ENCODE measurements at regions not wholly inside any gene's neighbourhood (a gene's known extent, or its start where the extent isn't known, plus 50 kb on each side); places are given as distances from the start of the nearest gene placed in this dataset.

DNA sequence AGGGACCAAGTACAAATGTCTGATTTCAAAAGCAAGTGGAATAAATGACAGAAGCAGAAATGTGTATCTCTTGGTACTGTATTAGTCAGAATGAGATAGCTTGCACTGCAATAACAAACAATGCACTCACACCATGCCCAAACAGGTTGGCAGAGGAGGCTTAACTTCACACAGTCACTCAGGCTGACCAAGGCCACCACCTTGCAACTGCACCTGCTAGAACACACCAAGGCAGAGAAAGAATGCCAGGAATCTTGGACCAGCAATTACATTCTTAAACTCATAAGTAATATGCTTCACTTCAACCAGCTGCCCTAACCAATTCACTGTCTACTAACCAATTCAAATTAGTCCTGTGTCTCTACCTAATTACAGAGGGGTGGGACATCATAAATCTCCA lies 378.3 kb downstream of the BCL11B start:
- Histone ChIP-seq H3K36me3 (ENCODE audit: control insufficient read depth, insufficient read depth, low read length) (no peaks in the 10 kb centered on the region), H3K4me1 (ENCODE audit: control insufficient read depth, insufficient read depth, low read length) (no peaks in the 10 kb centered on the region), H3K9me3 (ENCODE audit: control insufficient read depth, insufficient read depth, low read length) (no peaks in the 10 kb centered on the region), H3K27ac (ENCODE audit: low read length) (no peak overlapping the region), H3K4me3 (ENCODE audit: low read length) (no peak overlapping the region), H3K27me3 (ENCODE audit: control insufficient read depth, insufficient read depth, low read length) (no peaks in the 10 kb centered on the region)
- Mint-ChIP-seq H3K4me1 (no peaks in the 10 kb centered on the region), H3K27ac (no peak overlapping the region), H3K36me3 (no peaks in the 10 kb centered on the region), H3K27me3 (ENCODE audit: low read depth in 2 of 2) (peaks cover 0 to 19% of the 10 kb centered on the region in 2 donors), H3K9me3 (no peaks in the 10 kb centered on the region), H3K4me3 (no peak overlapping the region)
- TF ChIP-seq, protein P1, sequence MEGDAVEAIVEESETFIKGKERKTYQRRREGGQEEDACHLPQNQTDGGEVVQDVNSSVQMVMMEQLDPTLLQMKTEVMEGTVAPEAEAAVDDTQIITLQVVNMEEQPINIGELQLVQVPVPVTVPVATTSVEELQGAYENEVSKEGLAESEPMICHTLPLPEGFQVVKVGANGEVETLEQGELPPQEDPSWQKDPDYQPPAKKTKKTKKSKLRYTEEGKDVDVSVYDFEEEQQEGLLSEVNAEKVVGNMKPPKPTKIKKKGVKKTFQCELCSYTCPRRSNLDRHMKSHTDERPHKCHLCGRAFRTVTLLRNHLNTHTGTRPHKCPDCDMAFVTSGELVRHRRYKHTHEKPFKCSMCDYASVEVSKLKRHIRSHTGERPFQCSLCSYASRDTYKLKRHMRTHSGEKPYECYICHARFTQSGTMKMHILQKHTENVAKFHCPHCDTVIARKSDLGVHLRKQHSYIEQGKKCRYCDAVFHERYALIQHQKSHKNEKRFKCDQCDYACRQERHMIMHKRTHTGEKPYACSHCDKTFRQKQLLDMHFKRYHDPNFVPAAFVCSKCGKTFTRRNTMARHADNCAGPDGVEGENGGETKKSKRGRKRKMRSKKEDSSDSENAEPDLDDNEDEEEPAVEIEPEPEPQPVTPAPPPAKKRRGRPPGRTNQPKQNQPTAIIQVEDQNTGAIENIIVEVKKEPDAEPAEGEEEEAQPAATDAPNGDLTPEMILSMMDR (IDR thresholded peaks at IDR 0.05) = no peak
- DNase-seq = no peak
- no peak for ATAC-seq
- intact Hi-C loops (cut with micrococcal nuclease) = no loop called here

DNA sequence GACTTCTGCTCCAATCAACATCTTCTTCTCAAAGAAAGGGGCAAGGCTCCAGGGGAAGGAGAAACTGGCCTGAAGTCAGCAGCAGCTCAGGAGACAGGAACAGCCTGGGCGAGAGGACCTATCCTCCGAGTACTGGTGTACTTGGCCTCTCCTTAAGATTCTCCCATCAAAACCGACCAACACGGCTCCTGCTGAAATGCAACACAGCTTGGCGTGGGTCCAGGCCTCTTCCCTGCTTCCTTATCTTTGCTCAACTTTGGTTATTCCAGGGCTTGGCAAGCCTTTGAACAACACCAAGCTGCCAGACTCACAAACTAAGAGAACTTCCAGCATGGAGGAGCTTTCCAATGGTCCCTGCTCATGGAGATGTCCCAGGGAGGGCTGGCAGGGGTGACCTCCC lies 377.4 kb downstream of the BCL11B start:
- Histone ChIP-seq H3K4me1 (ENCODE audit: control insufficient read depth, insufficient read depth, low read length) (no peaks in the 10 kb centered on the region), H3K27me3 (ENCODE audit: control insufficient read depth, insufficient read depth, low read length) (no peaks in the 10 kb centered on the region), H3K27ac (ENCODE audit: low read length) (no peak overlapping the region), H3K4me3 (ENCODE audit: low read length) (no peak overlapping the region), H3K9me3 (ENCODE audit: control insufficient read depth, insufficient read depth, low read length) (no peaks in the 10 kb centered on the region), H3K36me3 (ENCODE audit: control insufficient read depth, insufficient read depth, low read length) (no peaks in the 10 kb centered on the region)
- intact Hi-C loops (cut with micrococcal nuclease) = no loop called here
- 95% methylated on average over 5 of the region's 5 CpGs for WGBS (ENCODE audit: insufficient coverage)
- no peak for ATAC-seq
- Mint-ChIP-seq H3K4me3 (no peak overlapping the region), H3K36me3 (no peaks in the 10 kb centered on the region), H3K27ac (no peak overlapping the region), H3K4me1 (no peaks in the 10 kb centered on the region), H3K27me3 (ENCODE audit: low read depth in 2 of 2) (peaks cover 0 to 19% of the 10 kb centered on the region in 2 donors), H3K9me3 (no peaks in the 10 kb centered on the region)
- DNase-seq = no peak
- TF ChIP-seq, protein P1 (IDR thresholded peaks at IDR 0.05) = no peak

DNA sequence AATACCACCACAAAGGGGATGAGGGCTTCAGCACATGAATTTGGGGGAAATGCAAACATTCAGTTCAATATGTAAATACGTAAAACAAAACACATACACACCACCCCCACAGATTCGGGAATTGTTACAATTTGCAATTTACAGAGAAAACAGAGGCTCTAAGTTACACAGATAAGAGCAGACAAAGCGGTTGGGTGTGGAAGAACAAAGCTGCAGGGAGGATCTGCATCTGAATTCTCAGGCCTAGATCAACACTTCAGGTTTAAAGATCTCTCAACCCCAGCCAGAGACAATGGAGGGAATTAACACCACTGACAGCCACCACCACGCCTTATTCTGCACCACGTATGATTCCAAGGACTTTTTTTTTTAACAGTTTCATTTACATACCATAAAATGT lies 375.5 kb downstream of the BCL11B start:
- no peak overlapping the region for H3K27ac ChIP-seq (ENCODE audit: low read length)
- Mint-ChIP-seq H3K27me3 (ENCODE audit: low read depth in 2 of 2) (peaks cover 0 to 19% of the 10 kb centered on the region in 2 donors), H3K36me3 (no peaks in the 10 kb centered on the region), H3K4me3 (no peak overlapping the region), H3K9me3 (no peaks in the 10 kb centered on the region), H3K4me1 (no peaks in the 10 kb centered on the region), H3K27ac (no peak overlapping the region)
- H3K27me3 ChIP-seq (ENCODE audit: control insufficient read depth, insufficient read depth, low read length) = no peaks in the 10 kb centered on the region
- H3K4me1 ChIP-seq (ENCODE audit: control insufficient read depth, insufficient read depth, low read length) = no peaks in the 10 kb centered on the region
- intact Hi-C loops (cut with micrococcal nuclease) = no loop called here
- no peak overlapping the region for H3K4me3 ChIP-seq (ENCODE audit: low read length)
- ATAC-seq (no peak), DNase-seq (no peak)
- H3K36me3 ChIP-seq (ENCODE audit: control insufficient read depth, insufficient read depth, low read length) = no peaks in the 10 kb centered on the region
- WGBS (ENCODE audit: insufficient coverage) = 91% methylated on average over 5 of the region's 5 CpGs
- TF ChIP-seq, protein P1 (IDR thresholded peaks at IDR 0.05) = no peak
- no peaks in the 10 kb centered on the region for H3K9me3 ChIP-seq (ENCODE audit: control insufficient read depth, insufficient read depth, low read length)

DNA sequence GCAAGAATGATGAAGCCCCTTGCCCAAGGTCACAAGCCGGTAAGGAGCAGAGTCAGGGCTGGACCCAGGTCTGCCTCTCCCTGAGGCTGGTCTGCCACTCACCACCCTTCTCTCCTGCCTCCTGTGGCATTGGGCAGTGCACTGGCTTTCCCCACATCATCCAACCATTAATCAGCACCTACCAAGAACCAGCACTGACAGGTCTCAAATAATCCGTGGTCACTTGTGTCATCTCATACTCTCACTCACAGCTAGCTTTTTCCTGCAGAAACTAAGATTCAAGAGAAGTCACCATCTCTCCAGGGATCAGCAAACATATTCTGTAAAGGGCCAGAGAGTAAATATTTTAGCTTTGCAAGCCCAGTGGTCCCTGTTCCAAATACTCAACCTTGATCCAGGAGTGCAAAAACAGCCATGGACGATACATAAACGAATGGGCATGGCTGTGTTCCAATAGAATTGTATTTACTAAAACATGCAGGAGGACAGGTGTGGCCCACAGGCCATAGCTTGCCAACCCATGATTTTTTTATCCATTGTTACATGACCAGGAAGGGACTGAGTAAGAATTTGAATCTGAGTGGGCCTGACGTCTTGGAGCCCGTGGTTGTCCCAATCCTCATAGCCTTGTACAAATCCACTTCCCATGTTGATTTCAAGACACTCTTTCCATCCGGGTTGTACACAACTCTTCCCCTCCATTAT lies 374.2 kb downstream of the BCL11B start:
- no peak for DNase-seq
- Histone ChIP-seq H3K27me3 (ENCODE audit: control insufficient read depth, insufficient read depth, low read length) (no peaks in the 10 kb centered on the region), H3K9me3 (ENCODE audit: control insufficient read depth, insufficient read depth, low read length) (no peaks in the 10 kb centered on the region), H3K4me1 (ENCODE audit: control insufficient read depth, insufficient read depth, low read length) (no peaks in the 10 kb centered on the region), H3K27ac (ENCODE audit: low read length) (no peak overlapping the region), H3K36me3 (ENCODE audit: control insufficient read depth, insufficient read depth, low read length) (no peaks in the 10 kb centered on the region), H3K4me3 (ENCODE audit: low read length) (no peak overlapping the region)
- TF ChIP-seq, protein P1 (IDR thresholded peaks at IDR 0.05) = no peak
- intact Hi-C loops (cut with micrococcal nuclease) = no loop called here
- ATAC-seq = no peak
- 92% methylated on average over 7 of the region's 7 CpGs for WGBS (ENCODE audit: insufficient coverage)
- Mint-ChIP-seq H3K4me1 (no peaks in the 10 kb centered on the region), H3K27me3 (ENCODE audit: low read depth in 2 of 2) (peaks cover 5 to 13% of the 10 kb centered on the region in 2 donors), H3K4me3 (no peak overlapping the region), H3K36me3 (no peaks in the 10 kb centered on the region), H3K9me3 (no peaks in the 10 kb centered on the region), H3K27ac (no peak overlapping the region)
